ENCODE measurements at regions not wholly inside any gene's neighbourhood (a gene's known extent, or its start where the extent isn't known, plus 50 kb on each side); places are given as distances from the start of the nearest gene placed in this dataset.

- TF ChIP-seq CTCF (optimal IDR thresholded peaks at IDR 0.05 in 1 of 3, IDR thresholded peaks at IDR 0.05 in 1 of 3, conservative IDR thresholded peaks at IDR 0.05 in 1 of 3; ENCODE audit: extremely low read depth in 1 of 3, insufficient read depth in 2 of 3, low read length in 3 of 3) = no peak
- no peak for TF ChIP-seq EZH2 (IDR thresholded peaks at IDR 0.05; ENCODE audit: low read length)
These were observed 156.8 kb downstream of the MACROH2A1 start for GRCh38 chr5:135242021-135242865.
